Loucy (cell line): ENCODE measurements at regions not wholly inside any gene's neighbourhood (a gene's known extent, or its start where the extent isn't known, plus 50 kb on each side); places are given as distances from the start of the nearest gene placed in this dataset.

Experiments
- H2AFZ ChIP-seq: fragments of 200-600 bp; sonication (generic); 2 replicates; pipeline ENCODE4 v1.6.0; 2016; ENCODE audit warnings: antibody characterized with exemption, mild to moderate bottlenecking, low read length, moderate library complexity
- H3F3A ChIP-seq: fragments of 200-600 bp; 2 replicates; pipeline ENCODE4 v1.6.0; 2016; ENCODE audit warnings: antibody characterized with exemption, low read depth, mild to moderate bottlenecking
- H3K27me3 ChIP-seq: fragments of 200-600 bp; sonication (generic); 2 replicates; pipeline ENCODE4 v1.6.1; 2014; ENCODE audit warnings: low read length, mild to moderate bottlenecking; ENCODE audit not compliant: insufficient read depth, poor library complexity, severe bottlenecking
- H3K36me3 ChIP-seq: fragments of 200-600 bp; sonication (generic); 2 replicates; pipeline ENCODE4 v1.6.1; 2016; ENCODE audit warnings: low read length; ENCODE audit not compliant: insufficient read depth
- H3K4me1 ChIP-seq: fragments of 200-600 bp; sonication (generic); 2 replicates; pipeline ENCODE4 v1.5.1; 2014; ENCODE audit warnings: low read length, mild to moderate bottlenecking; ENCODE audit not compliant: insufficient read depth, poor library complexity, severe bottlenecking
- H3K4me2 ChIP-seq: fragments of 200-600 bp; sonication (generic); 2 replicates; pipeline ENCODE4 v1.6.0; 2014; ENCODE audit warnings: antibody characterized with exemption, low read length, low read depth, mild to moderate bottlenecking; ENCODE audit not compliant: poor library complexity, severe bottlenecking
- H3K4me3 ChIP-seq: fragments of 200-600 bp; sonication (generic); 2 replicates; pipeline ENCODE4 v1.5.1; 2014; ENCODE audit warnings: low read length, mild to moderate bottlenecking, mixed read lengths; ENCODE audit not compliant: poor library complexity, severe bottlenecking
- H3K79me2 ChIP-seq: fragments of 200-600 bp; sonication (generic); 2 replicates; pipeline ENCODE4 v1.6.1; 2014; ENCODE audit warnings: low read length; ENCODE audit not compliant: insufficient read depth
- H3K9ac ChIP-seq: fragments of 200-600 bp; sonication (generic); 2 replicates; pipeline ENCODE4 v1.6.0; 2014; ENCODE audit warnings: mild to moderate bottlenecking, low read depth, low read length, moderate library complexity; ENCODE audit not compliant: poor library complexity, severe bottlenecking
- H3K9me2 ChIP-seq: fragments of 200-600 bp; sonication (generic); replicated peaks from 2 replicates; pipeline ENCODE4 v1.6.1; 2016; ENCODE audit warnings: low read depth, low read length, mixed read lengths
- H3K9me3 ChIP-seq: fragments of 200-600 bp; sonication (generic); 2 replicates; pipeline ENCODE4 v1.6.1; 2014; ENCODE audit warnings: mild to moderate bottlenecking, antibody characterized with exemption, low read length, low read depth; ENCODE audit not compliant: insufficient read depth
- H4K20me1 ChIP-seq: fragments of 200-600 bp; sonication (generic); 2 replicates; pipeline ENCODE4 v1.6.0; 2014; ENCODE audit warnings: antibody characterized with exemption, low read length, mild to moderate bottlenecking; ENCODE audit not compliant: insufficient read depth, poor library complexity, severe bottlenecking
- CTCF ChIP-seq: fragments of 200-600 bp; sonication (generic); conservative IDR thresholded peaks from 2 replicates; pipeline ENCODE4 v1.5.1; 2014; ENCODE audit warnings: mild to moderate bottlenecking, antibody characterized with exemption, low read length
- EZH2phosphoT487 ChIP-seq: fragments of 200-600 bp; IDR thresholded peaks from 2 replicates; pipeline ENCODE4 v1.6.1; 2018; ENCODE audit warnings: antibody characterized with exemption, mild to moderate bottlenecking, moderate library complexity, borderline replicate concordance

- H3K27me3 ChIP-seq = no peaks in the 10 kb centered on the region
Measured at GRCh38 chr10:44716470-44717015, 194.6 kb upstream of the TMEM72 start.

GRCh38 chr10:44723082-44723481 lies 188.1 kb upstream of the TMEM72 start:
- Histone ChIP-seq H3K27me3 (no peaks in the 10 kb centered on the region), H3K9me2 (no peaks in the 10 kb centered on the region), H3K36me3 (no peaks in the 10 kb centered on the region), H4K20me1 (no peaks in the 10 kb centered on the region), H3K9ac (no peak overlapping the region), H3K4me2 (no peak overlapping the region), H3K4me1 (peaks cover 16% of the 10 kb centered on the region), H2AFZ (no peak overlapping the region), H3F3A (no peaks in the 10 kb centered on the region), H3K9me3 (no peaks in the 10 kb centered on the region), H3K4me3 (no peak overlapping the region), H3K79me2 (no peaks in the 10 kb centered on the region)
- no peak for TF ChIP-seq EZH2phosphoT487
- TF ChIP-seq CTCF = no peak

More at GRCh38 chr10:44716470-44717015, 194.6 kb upstream of the TMEM72 start:
- Histone ChIP-seq H3K4me1 (no peaks in the 10 kb centered on the region), H3K9me3 (no peaks in the 10 kb centered on the region), H3K4me2 (no peak overlapping the region), H3F3A (no peaks in the 10 kb centered on the region), H3K36me3 (no peaks in the 10 kb centered on the region), H4K20me1 (no peaks in the 10 kb centered on the region), H3K79me2 (no peaks in the 10 kb centered on the region), H3K4me3 (no peak overlapping the region), H2AFZ (no peak overlapping the region), H3K9me2 (no peaks in the 10 kb centered on the region), H3K9ac (no peak overlapping the region)
- TF ChIP-seq EZH2phosphoT487 (no peak), CTCF (no peak)

GRCh38 chr10:44723619-44724325 lies 187.4 kb upstream of the TMEM72 start:
- Histone ChIP-seq H3K9me2 (no peaks in the 10 kb centered on the region), H3K4me1 (peaks cover 16% of the 10 kb centered on the region), H3F3A (no peaks in the 10 kb centered on the region), H3K4me2 (no peak overlapping the region), H2AFZ (no peak overlapping the region), H3K9me3 (no peaks in the 10 kb centered on the region), H3K4me3 (no peak overlapping the region), H3K36me3 (no peaks in the 10 kb centered on the region), H3K79me2 (no peaks in the 10 kb centered on the region), H3K9ac (no peak overlapping the region), H4K20me1 (no peaks in the 10 kb centered on the region), H3K27me3 (no peaks in the 10 kb centered on the region)
- TF ChIP-seq CTCF (no peak), EZH2phosphoT487 (no peak)
